OCI-LY7 (cell line): ENCODE measurements at regions not wholly inside any gene's neighbourhood (a gene's known extent, or its start where the extent isn't known, plus 50 kb on each side); places are given as distances from the start of the nearest gene placed in this dataset.

ENCODE experiments used
- BruUV-seq: library from RNA; stranded (reverse); fragments of 400-500 nt; replicated peaks from 2 replicates; lab custom pipeline; 2021; lab: Mats Ljungman, UMichigan
- CTCF ChIA-PET: fragments of 300-600 bp; sonication (Branson Sonifier 250); formaldehyde crosslinking; loops from one replicate; lab custom pipeline; 2022; ENCODE audit warnings: antibody characterized with exemption; ENCODE audit not compliant: unreplicated experiment; lab: Charles Lee
- POLR2A ChIA-PET: fragments of 300-600 bp; sonication (Branson Sonifier 250); formaldehyde crosslinking; loops from one replicate; lab custom pipeline; 2022; ENCODE audit warnings: antibody characterized with exemption; lab: Charles Lee
- DNase-seq: peaks from one replicate; pipeline ENCODE4 v3.0.0-alpha.2; 2015; ENCODE audit warnings: low spot score
- H2AFZ ChIP-seq: fragments of 200-600 bp; sonication (generic), shearing (Covaris generic); 2 replicates; pipeline ENCODE4 v1.6.1; 2014; ENCODE audit warnings: mild to moderate bottlenecking, antibody characterized with exemption, low read length, moderate library complexity
- H3K27ac ChIP-seq: fragments of 200-600 bp; sonication (generic); 2 replicates; pipeline ENCODE4 v1.5.1; 2014; ENCODE audit warnings: mixed run types, low read depth, mild to moderate bottlenecking, moderate library complexity, low read length, inconsistent platforms; ENCODE audit not compliant: poor library complexity, severe bottlenecking
- H3K36me3 ChIP-seq: fragments of 200-600 bp; sonication (generic); 2 replicates; pipeline ENCODE4 v1.6.1; 2014; ENCODE audit warnings: mild to moderate bottlenecking, antibody characterized with exemption, low read length, moderate library complexity, mixed read lengths; ENCODE audit not compliant: insufficient read depth
- H3K4me1 ChIP-seq: fragments of 200-600 bp; sonication (generic); 2 replicates; pipeline ENCODE4 v1.5.1; 2014; ENCODE audit warnings: mild to moderate bottlenecking, low read length; ENCODE audit not compliant: insufficient read depth, poor library complexity, severe bottlenecking
- H3K4me2 ChIP-seq: fragments of 200-600 bp; sonication (generic); 2 replicates; pipeline ENCODE4 v1.6.1; 2014; ENCODE audit warnings: mild to moderate bottlenecking, low read length
- H3K4me3 ChIP-seq: fragments of 200-600 bp; sonication (generic); 2 replicates; pipeline ENCODE4 v1.5.1; 2014; ENCODE audit warnings: mild to moderate bottlenecking, low read depth, low read length; ENCODE audit not compliant: poor library complexity, severe bottlenecking
- H3K79me2 ChIP-seq: fragments of 200-600 bp; sonication (generic); 2 replicates; pipeline ENCODE4 v1.6.1; 2016; ENCODE audit warnings: low read depth, mild to moderate bottlenecking, low read length, moderate library complexity, mixed read lengths; ENCODE audit not compliant: insufficient read depth
- H3K9me2 ChIP-seq: fragments of 200-600 bp; sonication (generic); 2 replicates; pipeline ENCODE4 v1.6.1; 2016; ENCODE audit warnings: mild to moderate bottlenecking, low read length, mixed read lengths; ENCODE audit not compliant: insufficient read depth
- H3K9me3 ChIP-seq: fragments of 200-600 bp; sonication (generic); 2 replicates; pipeline ENCODE4 v1.6.1; 2014; ENCODE audit warnings: mild to moderate bottlenecking, mixed run types, low read length, mixed read lengths
- H4K20me1 ChIP-seq: fragments of 200-600 bp; sonication (generic); 2 replicates; pipeline ENCODE4 v1.6.1; 2014; ENCODE audit warnings: mild to moderate bottlenecking, antibody characterized with exemption, low read length, moderate library complexity, mixed read lengths; ENCODE audit not compliant: insufficient read depth
- CTCF ChIP-seq: fragments of 200-600 bp; sonication (generic); conservative IDR thresholded peaks from 2 replicates; pipeline ENCODE4 v1.5.1; 2014; ENCODE audit warnings: mild to moderate bottlenecking, antibody characterized with exemption, low read length, moderate library complexity, mixed read lengths
- EZH2phosphoT487 ChIP-seq: fragments of 200-600 bp; sonication (generic); IDR thresholded peaks from 2 replicates; pipeline ENCODE4 v1.6.1; 2018; ENCODE audit warnings: low read depth, borderline replicate concordance, mild to moderate bottlenecking, mixed run types, antibody characterized with exemption, low read length, moderate library complexity, mixed read lengths
- intact Hi-C: fragments of 100-400 bp; cut with micrococcal nuclease; formaldehyde crosslinking; loops from one replicate; pipeline ENCODE4 v1.10.0; 2022; ENCODE audit not compliant: unreplicated experiment

GRCh38 chr3:3307491-3307890, 128.0 kb upstream of the CRBN start:
- BruUV-seq = no TSS peak
- TF ChIP-seq EZH2phosphoT487 (no peak), CTCF (no peak)
- H3K9me2 ChIP-seq = no peaks in the 10 kb centered on the region
- no peak overlapping the region for H3K27ac ChIP-seq
- no peaks in the 10 kb centered on the region for H3K79me2 ChIP-seq
- intact Hi-C loops = no loop called here
- no peak overlapping the region for H2AFZ ChIP-seq
- H3K36me3 ChIP-seq = no peaks in the 10 kb centered on the region
- no peak overlapping the region for H3K4me3 ChIP-seq
- ChIA-PET CTCF (no interaction called here), POLR2A (no interaction called here)
- no peaks in the 10 kb centered on the region for H3K4me1 ChIP-seq
- no peaks in the 10 kb centered on the region for H4K20me1 ChIP-seq
- H3K9me3 ChIP-seq = no peaks in the 10 kb centered on the region
- H3K4me2 ChIP-seq = no peak overlapping the region
- DNase-seq = peak; percentile 2

- DNase-seq = no peak
- H3K4me2 ChIP-seq = no peak overlapping the region
- POLR2A ChIA-PET = no interaction called here
- H3K4me1 ChIP-seq = no peaks in the 10 kb centered on the region
- no TSS peak for BruUV-seq
- no peak overlapping the region for H2AFZ ChIP-seq
- H4K20me1 ChIP-seq = no peaks in the 10 kb centered on the region
- no peaks in the 10 kb centered on the region for H3K9me3 ChIP-seq
- H3K79me2 ChIP-seq = no peaks in the 10 kb centered on the region
- no peaks in the 10 kb centered on the region for H3K9me2 ChIP-seq
- intact Hi-C loops = no loop called here
- H3K4me3 ChIP-seq = no peak overlapping the region
- no peaks in the 10 kb centered on the region for H3K36me3 ChIP-seq
- TF ChIP-seq CTCF (no peak), EZH2phosphoT487 (no peak)
- CTCF ChIA-PET = no interaction called here
- no peak overlapping the region for H3K27ac ChIP-seq
These were observed 126.3 kb upstream of the CRBN start for GRCh38 chr3:3305841-3306240.

GRCh38 chr3:3305084-3305483, 125.6 kb upstream of the CRBN start:
- Histone ChIP-seq H3K4me2 (no peak overlapping the region), H3K4me1 (no peaks in the 10 kb centered on the region), H3K27ac (no peak overlapping the region), H3K9me2 (no peaks in the 10 kb centered on the region), H2AFZ (no peak overlapping the region), H4K20me1 (no peaks in the 10 kb centered on the region), H3K4me3 (no peak overlapping the region), H3K9me3 (no peaks in the 10 kb centered on the region), H3K36me3 (no peaks in the 10 kb centered on the region), H3K79me2 (no peaks in the 10 kb centered on the region)
- DNase-seq = no peak
- intact Hi-C loops = no loop called here
- no TSS peak for BruUV-seq
- CTCF ChIA-PET = no interaction called here
- POLR2A ChIA-PET = no interaction called here
- TF ChIP-seq CTCF (no peak), EZH2phosphoT487 (no peak)
